SK-N-SH (cell line): ENCODE measurements at regions not wholly inside any gene's neighbourhood (a gene's known extent, or its start where the extent isn't known, plus 50 kb on each side); places are given as distances from the start of the nearest gene placed in this dataset.

Source experiments
- CTCF ChIA-PET: fragments of 300-600, 350-600 bp; formaldehyde crosslinking; extraction: SDS; loops from one replicate; lab custom pipeline; 2021; lab: Yijun Ruan, JAX
- POLR2A ChIA-PET: fragments of 350-600 bp; sonication (Branson Sonifier 250); formaldehyde crosslinking; extraction: SDS; loops from one replicate; lab custom pipeline; 2020; ENCODE audit warnings: antibody characterized with exemption, inconsistent platforms; lab: Yijun Ruan, JAX
- DNase-seq: peaks from one replicate; pipeline ENCODE4 v3.0.0; 2012
- H2AFZ ChIP-seq: fragments of 200-600 bp; sonication (generic); 2 replicates; pipeline ENCODE4 v1.8.1; 2016; ENCODE audit warnings: antibody characterized with exemption, mild to moderate bottlenecking, low read depth
- H3F3A ChIP-seq: fragments of 200-600 bp; sonication (generic); replicated peaks from 2 replicates; pipeline ENCODE3; 2016; ENCODE audit warnings: antibody characterized with exemption, mild to moderate bottlenecking; ENCODE audit not compliant: insufficient read depth
- H3K27ac ChIP-seq, 2 experiments: fragments of 200-500 bp in 1 of 2; fragments of 200-600 bp in 1 of 2; sonication (Bioruptor generic) in 1 of 2; sonication (generic), shearing (Covaris generic) in 1 of 2; 2 replicates each; pipeline versions ENCODE4 v1.5.1 to v1.6.1; 2014 to 2016; ENCODE audit warnings: low read depth in 2 of 2, inconsistent platforms in 1 of 2, low read length in 1 of 2, mild to moderate bottlenecking in 1 of 2, mixed read lengths in 1 of 2
- H3K27me3 ChIP-seq: fragments of 200-600 bp; sonication (generic), shearing (Covaris generic); 2 replicates; pipeline ENCODE4 v1.6.1; 2016; ENCODE audit warnings: mixed run types; ENCODE audit not compliant: insufficient read depth
- H3K36me3 ChIP-seq, 2 experiments: fragments of 200-500 bp in 1 of 2; fragments of 200-600 bp in 1 of 2; sonication (Bioruptor generic) in 1 of 2; sonication (generic) in 1 of 2; replicated peaks in 1 of 2; 2 replicates each; pipeline versions ENCODE3 to v1.5.1; 2014 to 2016; ENCODE audit warnings: low read length in 1 of 2, mild to moderate bottlenecking in 1 of 2; ENCODE audit not compliant: insufficient read depth in 2 of 2, control insufficient read depth in 1 of 2
- H3K4me1 ChIP-seq, 2 experiments: fragments of 200-500 bp in 1 of 2; fragments of 200-600 bp in 1 of 2; sonication (Bioruptor generic) in 1 of 2; sonication (generic), shearing (Covaris generic) in 1 of 2; 2 replicates each; pipeline versions ENCODE4 v1.5.1 to v1.6.1; 2014 to 2016; ENCODE audit warnings: low read depth in 1 of 2, low read length in 1 of 2, mixed run types in 1 of 2; ENCODE audit not compliant: insufficient read depth in 2 of 2, control insufficient read depth in 1 of 2
- H3K4me2 ChIP-seq: fragments of 200-600 bp; sonication (generic), shearing (Covaris generic); 2 replicates; pipeline ENCODE4 v1.6.1; 2017; ENCODE audit warnings: mixed run types
- H3K4me3 ChIP-seq, 2 experiments: fragments of 200-500 bp in 1 of 2; fragments of 200-600 bp in 1 of 2; sonication (Bioruptor generic) in 1 of 2; sonication (generic), shearing (Covaris generic) in 1 of 2; 2 replicates each; pipeline versions ENCODE4 v1.5.1 to v1.8.1; 2014 to 2016; ENCODE audit warnings: low read depth in 2 of 2, inconsistent platforms in 1 of 2, low read length in 1 of 2, mild to moderate bottlenecking in 1 of 2, mixed read lengths in 1 of 2, moderate library complexity in 1 of 2
- H3K79me2 ChIP-seq: fragments of 200-600 bp; sonication (generic); 2 replicates; pipeline ENCODE4 v1.8.1; 2017; ENCODE audit warnings: mild to moderate bottlenecking; ENCODE audit not compliant: insufficient read depth
- H3K9ac ChIP-seq: fragments of 200-600 bp; sonication (generic); 2 replicates; pipeline ENCODE4 v1.6.1; 2017; ENCODE audit warnings: mixed run types
- H3K9me2 ChIP-seq: fragments of 200-600 bp; sonication (generic); 2 replicates; pipeline ENCODE4 v1.6.1; 2017; ENCODE audit warnings: mixed run types
- H3K9me3 ChIP-seq: fragments of 200-600 bp; sonication (generic); 2 replicates; pipeline ENCODE4 v1.6.1; 2017; ENCODE audit warnings: mixed run types, mild to moderate bottlenecking, moderate library complexity
- H4K20me1 ChIP-seq: fragments of 200-600 bp; sonication (generic); 2 replicates; pipeline ENCODE4 v1.6.1; 2017; ENCODE audit warnings: mild to moderate bottlenecking, mixed run types; ENCODE audit not compliant: insufficient read depth
- GABPA ChIP-seq: IDR thresholded peaks from 2 replicates; pipeline ENCODE4 v1.4.0; 2012; ENCODE audit warnings: low read depth, mild to moderate bottlenecking
- GATA2 ChIP-seq: sonication (generic); formaldehyde crosslinking; IDR thresholded peaks from 2 replicates; pipeline ENCODE4 v1.5.0; 2020; ENCODE audit warnings: mild to moderate bottlenecking, missing genetic modification reagents
- MEF2A ChIP-seq: IDR thresholded peaks from 2 replicates; pipeline ENCODE4 v1.4.0; 2012; ENCODE audit warnings: low read depth, borderline replicate concordance
- PBX3 ChIP-seq: IDR thresholded peaks from 2 replicates; pipeline ENCODE4; 2012
- TEAD4 ChIP-seq: IDR thresholded peaks from 2 replicates; pipeline ENCODE4 v1.4.0; 2012; ENCODE audit warnings: mild to moderate bottlenecking, borderline replicate concordance; ENCODE audit not compliant: insufficient read depth
- ZBTB33 ChIP-seq: IDR thresholded peaks from 2 replicates; pipeline ENCODE4 v1.4.0; 2012; ENCODE audit warnings: low read depth, borderline replicate concordance
- WGBS: methylation state at CpG from one replicate; pipeline ENCODE4 v1.1.6; 2017; ENCODE audit warnings: low lambda C conversion rate; 5-methylcytosine and 5-hydroxymethylcytosine counted together
- TF ChIP-seq, protein P1 (sequence below): IDR thresholded peaks from 2 replicates; pipeline ENCODE4 v1.6.1; 2012; ENCODE audit warnings: mild to moderate bottlenecking, low read depth, low read length, moderate library complexity

GRCh38 chr6:23250556-23250955 lies 681.2 kb downstream of the HDGFL1 start:
- H3K27ac ChIP-seq: no peak overlapping the region
- WGBS: 79% methylated on average over 2 of the region's 2 CpGs
- no peaks in the 10 kb centered on the region; a peak in 1 of 4 replicates for H3K4me1 ChIP-seq
- POLR2A ChIA-PET: no interaction called here
- no peak overlapping the region for H2AFZ ChIP-seq
- DNase-seq: no peak
- no peaks in the 10 kb centered on the region for H3F3A ChIP-seq
- no peak overlapping the region for H3K4me3 ChIP-seq
- no peak overlapping the region for H3K4me2 ChIP-seq
- H3K79me2 ChIP-seq: no peaks in the 10 kb centered on the region
- no peaks in the 10 kb centered on the region for H3K9me3 ChIP-seq
- peaks cover 0 to 2% of the 10 kb centered on the region in 2 experiments for H3K36me3 ChIP-seq
- CTCF ChIA-PET: no interaction called here
- H3K9ac ChIP-seq: no peak overlapping the region
- TF ChIP-seq GABPA: no peak
- TF ChIP-seq ZBTB33: no peak
- no peaks in the 10 kb centered on the region for H3K27me3 ChIP-seq
- no peaks in the 10 kb centered on the region for H4K20me1 ChIP-seq
- H3K9me2 ChIP-seq: no peaks in the 10 kb centered on the region; the same call in 1 of the 2 replicates

DNA sequence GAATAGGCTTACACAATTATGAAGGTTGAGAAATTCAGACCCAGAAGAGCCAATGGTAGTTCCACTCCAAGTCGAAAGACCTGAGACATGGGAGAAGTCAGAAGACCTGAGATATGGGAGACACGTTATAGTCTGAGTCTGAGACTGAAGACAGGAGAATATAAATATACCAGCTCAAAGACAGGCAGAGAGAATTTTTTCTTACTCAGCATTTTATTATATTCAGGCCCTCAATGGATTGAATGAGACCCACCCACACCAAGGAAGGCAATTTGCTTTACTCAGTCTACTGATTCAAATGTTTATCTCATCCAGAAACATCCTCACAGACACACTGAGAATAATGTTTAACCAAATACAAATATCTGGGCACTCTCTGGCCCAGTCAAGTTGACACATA lies 693.5 kb downstream of the HDGFL1 start:
- POLR2A ChIA-PET: no interaction called here
- H3K4me3 ChIP-seq: no peak overlapping the region
- H3K79me2 ChIP-seq: no peaks in the 10 kb centered on the region
- H3K9ac ChIP-seq: no peak overlapping the region
- no peak for DNase-seq
- no peaks in the 10 kb centered on the region for H3K9me2 ChIP-seq
- H3K27me3 ChIP-seq: no peaks in the 10 kb centered on the region
- TF ChIP-seq GATA2 (no peak), MEF2A (no peak), PBX3 (no peak), TEAD4 (no peak)
- TF ChIP-seq, protein P1, sequence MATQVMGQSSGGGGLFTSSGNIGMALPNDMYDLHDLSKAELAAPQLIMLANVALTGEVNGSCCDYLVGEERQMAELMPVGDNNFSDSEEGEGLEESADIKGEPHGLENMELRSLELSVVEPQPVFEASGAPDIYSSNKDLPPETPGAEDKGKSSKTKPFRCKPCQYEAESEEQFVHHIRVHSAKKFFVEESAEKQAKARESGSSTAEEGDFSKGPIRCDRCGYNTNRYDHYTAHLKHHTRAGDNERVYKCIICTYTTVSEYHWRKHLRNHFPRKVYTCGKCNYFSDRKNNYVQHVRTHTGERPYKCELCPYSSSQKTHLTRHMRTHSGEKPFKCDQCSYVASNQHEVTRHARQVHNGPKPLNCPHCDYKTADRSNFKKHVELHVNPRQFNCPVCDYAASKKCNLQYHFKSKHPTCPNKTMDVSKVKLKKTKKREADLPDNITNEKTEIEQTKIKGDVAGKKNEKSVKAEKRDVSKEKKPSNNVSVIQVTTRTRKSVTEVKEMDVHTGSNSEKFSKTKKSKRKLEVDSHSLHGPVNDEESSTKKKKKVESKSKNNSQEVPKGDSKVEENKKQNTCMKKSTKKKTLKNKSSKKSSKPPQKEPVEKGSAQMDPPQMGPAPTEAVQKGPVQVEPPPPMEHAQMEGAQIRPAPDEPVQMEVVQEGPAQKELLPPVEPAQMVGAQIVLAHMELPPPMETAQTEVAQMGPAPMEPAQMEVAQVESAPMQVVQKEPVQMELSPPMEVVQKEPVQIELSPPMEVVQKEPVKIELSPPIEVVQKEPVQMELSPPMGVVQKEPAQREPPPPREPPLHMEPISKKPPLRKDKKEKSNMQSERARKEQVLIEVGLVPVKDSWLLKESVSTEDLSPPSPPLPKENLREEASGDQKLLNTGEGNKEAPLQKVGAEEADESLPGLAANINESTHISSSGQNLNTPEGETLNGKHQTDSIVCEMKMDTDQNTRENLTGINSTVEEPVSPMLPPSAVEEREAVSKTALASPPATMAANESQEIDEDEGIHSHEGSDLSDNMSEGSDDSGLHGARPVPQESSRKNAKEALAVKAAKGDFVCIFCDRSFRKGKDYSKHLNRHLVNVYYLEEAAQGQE: no peak
- TF ChIP-seq, all 33 proteins: peak for 0
- no peaks in the 10 kb centered on the region for H4K20me1 ChIP-seq
- no peak overlapping the region for H2AFZ ChIP-seq
- H3K36me3 ChIP-seq: no peaks in the 10 kb centered on the region
- no peaks in the 10 kb centered on the region for H3K9me3 ChIP-seq
- CTCF ChIA-PET: interaction anchor here (0.6 kb wide), 1 partner anchor 862 kb away, joined by 3 read pairs; no protein-coding TSS in a partner anchor
- H3K27ac ChIP-seq: no peak overlapping the region
- 49% methylated on average over 2 of the region's 2 CpGs for WGBS
- H3K4me1 ChIP-seq: no peaks in the 10 kb centered on the region
- no peaks in the 10 kb centered on the region for H3F3A ChIP-seq
- H3K4me2 ChIP-seq: no peak overlapping the region
